ENCODE measurements at regions not wholly inside any gene's neighbourhood (a gene's known extent, or its start where the extent isn't known, plus 50 kb on each side); places are given as distances from the start of the nearest gene placed in this dataset.

DNA sequence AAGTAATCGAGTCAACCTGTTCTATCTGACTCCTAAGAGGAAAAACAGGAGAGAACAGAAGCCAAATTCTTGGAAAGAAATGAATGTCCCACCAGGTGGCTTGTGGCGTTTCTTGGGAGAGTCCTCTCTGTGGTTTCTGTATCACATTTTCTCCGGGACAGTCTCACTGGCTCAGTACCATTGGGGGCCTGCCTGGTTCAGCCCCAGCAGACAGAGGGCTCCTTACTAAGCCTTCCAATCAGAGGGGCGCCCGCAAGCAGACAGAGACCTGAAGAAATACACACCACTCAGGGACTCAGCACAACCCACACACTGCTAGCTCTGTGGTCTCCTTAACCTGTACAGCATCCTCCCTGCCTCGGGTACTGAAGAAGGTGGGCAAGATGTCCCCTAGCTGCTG lies 302.1 kb downstream of the TLE3 start:
- no peak for DNase-seq (ENCODE audit: low spot score)

DNA sequence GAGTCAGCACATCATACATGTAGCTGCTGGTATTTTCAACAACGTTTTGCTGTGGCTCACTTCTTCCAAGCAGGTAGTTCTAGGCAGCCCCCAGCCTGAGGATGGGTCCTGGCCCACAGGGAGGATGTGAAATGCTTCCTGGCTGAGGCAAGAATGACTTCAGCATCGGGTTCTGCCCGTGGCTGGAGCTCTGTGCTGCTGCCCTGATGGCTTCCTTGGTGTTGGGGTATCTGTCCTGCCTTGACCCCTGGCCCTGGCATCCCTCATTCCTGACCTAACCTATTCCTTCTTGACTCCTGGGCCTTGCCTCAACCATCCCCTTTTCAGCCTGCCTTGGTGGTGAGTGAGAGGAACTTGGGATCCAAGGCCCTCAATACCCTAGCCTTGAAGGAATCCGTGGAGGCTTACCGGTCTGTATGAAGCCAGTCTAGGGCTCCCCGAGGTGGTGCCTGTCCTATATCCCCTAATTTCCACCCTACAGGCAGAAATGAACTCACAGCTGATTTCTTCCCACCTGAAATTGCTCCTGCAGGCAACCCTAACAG lies 300.6 kb downstream of the TLE3 start:
- DNase-seq (ENCODE audit: low spot score): no peak

DNA sequence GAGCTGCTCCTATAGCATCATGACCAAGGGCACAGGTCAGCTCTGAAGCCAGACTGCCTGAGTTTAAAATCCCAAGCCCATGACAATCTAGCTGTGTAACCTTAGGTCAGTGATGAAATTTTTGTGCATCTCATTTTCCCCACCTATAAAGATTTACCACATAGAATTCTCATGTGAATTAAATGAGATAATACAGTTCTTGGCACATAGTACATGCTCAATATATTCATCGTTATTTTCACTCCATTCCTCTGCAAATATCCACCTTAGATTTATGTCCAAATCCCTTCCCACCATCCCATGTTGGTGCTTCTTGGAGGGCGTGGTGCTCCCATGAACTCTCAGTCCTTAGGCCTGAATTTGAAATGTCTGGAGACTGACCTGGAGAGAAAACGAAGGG lies 300.1 kb downstream of the TLE3 start:
- DNase-seq (ENCODE audit: low spot score): no peak

DNA sequence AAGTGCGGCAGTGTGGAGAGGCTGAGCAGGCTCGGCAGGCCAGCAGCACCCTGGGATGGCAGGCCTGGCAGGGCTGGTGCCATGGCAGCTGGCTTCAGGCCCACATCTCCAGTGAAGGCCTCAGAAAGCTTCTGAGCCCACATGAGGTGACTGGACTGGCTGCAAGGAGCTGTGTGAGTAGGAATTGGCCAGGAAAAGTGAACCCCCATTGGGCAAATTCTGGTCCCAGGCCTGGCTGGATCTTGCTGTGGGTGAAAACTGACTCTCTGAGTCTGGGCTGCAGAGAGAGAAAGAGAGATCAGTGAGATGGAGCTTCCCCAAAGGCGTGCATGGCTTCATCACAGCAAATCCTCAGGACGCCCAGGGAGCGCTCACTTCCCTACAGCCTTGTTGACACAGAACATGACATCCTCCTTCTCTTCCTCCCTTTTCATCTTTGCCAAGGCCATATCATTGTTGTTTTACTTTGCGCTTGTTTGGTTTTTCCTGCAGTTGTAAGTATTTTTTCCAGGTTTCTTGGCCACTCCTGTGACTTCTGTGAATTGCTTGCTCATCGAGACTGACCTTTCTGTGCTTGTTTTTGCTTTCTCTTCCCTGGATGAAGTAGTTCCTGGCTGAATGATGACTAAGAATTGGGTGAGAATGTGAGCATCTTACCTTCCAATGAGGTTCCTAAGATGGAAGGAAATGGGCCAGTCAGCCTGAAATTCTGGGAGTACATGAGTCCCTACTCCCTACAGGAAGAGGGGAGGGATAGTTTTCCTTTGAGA lies 299.1 kb downstream of the TLE3 start:
- no peak for DNase-seq (ENCODE audit: low spot score)

DNA sequence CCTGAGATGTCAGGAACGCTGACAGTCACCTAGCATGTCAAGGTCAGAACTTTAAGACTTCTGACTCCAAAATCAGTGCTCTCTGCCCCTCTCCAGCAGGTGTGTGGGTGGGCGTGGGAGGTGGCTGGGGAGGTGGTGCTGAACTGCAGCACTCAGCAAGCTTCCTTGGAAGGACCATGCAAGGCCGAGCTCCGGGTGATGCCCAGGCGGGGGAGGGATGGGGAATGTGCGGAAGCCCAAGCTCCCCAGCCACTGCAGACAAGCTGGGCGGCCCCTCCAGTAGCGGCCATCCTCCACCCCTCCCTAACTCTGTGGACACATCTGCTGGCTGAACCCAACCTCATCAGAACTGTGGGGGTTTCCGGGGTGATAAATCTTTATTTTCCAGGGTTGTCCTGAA lies 296.6 kb downstream of the TLE3 start:
- DNase-seq (ENCODE audit: low spot score): no peak

DNA sequence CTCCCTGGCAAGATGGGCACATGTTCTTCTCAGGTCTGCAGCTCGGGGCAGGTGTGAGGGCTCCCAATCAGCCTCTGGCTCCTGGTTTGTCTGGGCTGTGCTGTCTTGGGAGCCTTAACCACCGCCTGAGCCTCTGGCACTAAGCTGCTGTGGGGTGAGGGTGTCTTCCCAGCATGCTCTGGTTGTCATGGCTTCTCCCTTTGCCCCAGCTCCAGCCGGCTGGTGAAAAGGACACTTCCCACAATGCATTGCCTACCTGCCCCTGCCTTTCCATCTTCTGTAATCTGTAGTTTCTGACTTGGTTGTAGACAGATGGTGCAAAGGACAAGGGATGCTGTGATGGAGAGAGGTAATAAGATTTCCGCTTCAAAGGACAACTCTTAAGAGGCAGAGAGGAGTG lies 295.3 kb downstream of the TLE3 start:
- DNase-seq (ENCODE audit: low spot score): no peak

DNA sequence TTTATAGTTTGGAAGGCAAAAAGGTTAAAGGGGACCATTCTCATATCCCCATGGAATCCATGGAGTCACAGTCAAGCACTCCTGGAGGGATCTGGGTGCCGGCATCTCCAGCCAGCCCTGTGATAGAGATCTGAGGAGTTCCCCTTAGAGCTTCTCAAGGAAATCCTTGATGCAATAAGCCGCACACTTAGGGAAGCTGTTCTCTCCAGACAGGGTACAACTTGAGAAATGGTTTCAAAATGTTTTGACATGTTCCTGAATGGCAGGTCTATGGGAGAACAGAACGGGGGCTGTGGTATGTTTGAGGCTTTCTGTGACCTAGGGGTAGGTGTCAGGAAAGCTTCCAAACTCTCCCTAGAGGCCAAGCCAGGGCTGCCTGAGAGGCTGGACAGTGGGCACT lies 292.9 kb downstream of the TLE3 start:
- no peak for DNase-seq (ENCODE audit: low spot score)

DNA sequence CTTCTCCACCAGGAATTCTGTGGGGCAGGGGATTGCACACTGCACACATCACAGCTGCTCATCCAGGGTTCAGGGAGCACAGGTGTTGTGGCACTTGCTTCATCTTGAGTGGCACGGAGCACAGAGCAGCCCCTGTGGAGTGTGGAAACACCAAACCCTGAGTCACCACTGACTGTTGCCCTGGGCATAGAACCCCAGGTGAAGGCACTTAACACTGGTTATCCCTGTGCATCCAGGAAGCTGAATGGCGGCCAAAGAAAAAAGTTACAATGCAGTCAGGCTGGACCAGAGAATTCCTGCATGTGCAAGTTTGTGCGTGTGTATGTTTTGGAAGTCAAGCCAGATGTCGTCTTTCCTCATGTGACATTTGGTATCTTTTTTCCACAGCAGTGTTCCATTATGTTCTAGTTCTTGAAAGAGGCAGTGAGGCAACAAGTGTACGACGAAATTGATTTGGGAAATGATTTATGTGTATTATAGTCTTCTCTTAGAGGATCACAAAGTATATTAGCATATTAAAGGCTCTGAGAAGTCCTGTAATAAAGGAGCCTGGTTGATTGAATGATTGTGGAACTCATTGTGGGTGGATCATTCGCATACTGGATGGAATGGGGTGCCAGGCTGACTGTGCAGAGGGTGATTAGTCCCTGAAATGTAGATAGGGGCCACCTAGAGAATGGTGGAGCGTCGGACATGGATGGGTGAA lies 292.3 kb downstream of the TLE3 start:
- no peak for DNase-seq (ENCODE audit: low spot score)

DNA sequence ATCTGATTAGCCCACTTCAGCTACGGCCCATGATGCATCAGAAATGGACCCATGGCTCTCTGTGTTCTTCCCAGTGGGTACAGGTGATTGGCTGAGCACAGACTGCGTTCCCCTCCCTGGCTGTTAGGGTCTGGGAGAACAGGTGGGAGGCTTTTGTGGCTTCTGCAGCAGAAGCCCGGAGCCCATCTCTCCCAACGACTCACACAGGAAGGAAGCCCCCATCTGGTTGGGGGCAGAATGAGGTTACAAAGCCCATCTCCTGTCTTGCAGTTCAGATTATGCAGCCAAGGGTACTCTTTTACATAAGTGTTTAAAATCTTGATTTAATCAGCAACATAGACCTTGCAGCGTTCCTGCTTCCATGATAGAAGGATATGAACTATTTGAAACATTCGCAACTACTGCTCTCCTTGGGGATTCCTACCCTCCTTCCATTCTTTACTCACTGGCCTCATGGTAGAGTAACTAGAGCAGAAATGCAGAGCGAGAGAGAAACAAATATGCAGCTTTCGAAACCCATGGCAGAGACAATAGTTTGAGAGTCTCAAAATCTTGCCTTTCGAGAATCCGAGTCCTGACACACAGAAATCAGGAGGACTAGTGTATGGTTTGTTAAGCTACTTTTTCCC lies 291.3 kb downstream of the TLE3 start:
- DNase-seq (ENCODE audit: low spot score): no peak

DNA sequence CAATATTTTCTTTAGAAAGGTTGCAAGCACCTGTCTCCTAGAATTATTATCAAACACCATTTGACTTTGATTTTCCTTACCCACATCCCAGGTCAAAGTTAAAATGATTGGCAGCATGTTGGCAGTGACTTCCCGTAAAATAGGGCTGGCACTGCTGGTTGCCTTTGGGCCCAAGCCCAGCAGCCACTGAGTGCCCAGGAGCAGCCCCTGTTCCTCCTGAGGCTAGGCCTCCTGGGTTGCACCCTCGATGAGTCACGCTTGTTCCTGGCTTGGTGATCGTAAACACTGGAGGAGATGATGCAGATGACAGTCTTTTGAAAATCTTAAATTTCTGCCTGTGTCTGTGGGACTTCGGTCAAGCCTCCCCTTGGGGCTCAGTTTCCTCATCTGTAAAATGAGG lies 290.0 kb downstream of the TLE3 start:
- DNase-seq (ENCODE audit: low spot score): no peak

DNA sequence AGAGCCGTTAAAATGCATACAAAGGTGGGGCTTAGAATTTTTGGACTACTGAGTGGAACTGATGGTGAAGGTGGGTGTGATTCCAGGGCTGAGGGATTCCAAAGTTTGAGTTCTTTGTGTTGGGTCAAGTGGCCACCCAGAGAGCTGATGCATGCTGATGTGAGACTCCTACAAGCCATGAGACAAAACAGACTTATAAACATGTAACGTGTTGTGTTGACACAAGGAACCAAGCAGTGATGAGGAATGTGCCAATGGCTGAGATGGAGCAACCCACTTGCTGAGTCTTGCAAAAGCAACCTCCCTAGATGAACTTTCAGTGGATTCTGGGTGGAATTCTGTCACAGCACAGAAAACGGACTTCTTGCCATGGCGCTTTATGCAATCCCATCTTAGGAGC lies 289.0 kb downstream of the TLE3 start:
- no peak for DNase-seq (ENCODE audit: low spot score)

DNA sequence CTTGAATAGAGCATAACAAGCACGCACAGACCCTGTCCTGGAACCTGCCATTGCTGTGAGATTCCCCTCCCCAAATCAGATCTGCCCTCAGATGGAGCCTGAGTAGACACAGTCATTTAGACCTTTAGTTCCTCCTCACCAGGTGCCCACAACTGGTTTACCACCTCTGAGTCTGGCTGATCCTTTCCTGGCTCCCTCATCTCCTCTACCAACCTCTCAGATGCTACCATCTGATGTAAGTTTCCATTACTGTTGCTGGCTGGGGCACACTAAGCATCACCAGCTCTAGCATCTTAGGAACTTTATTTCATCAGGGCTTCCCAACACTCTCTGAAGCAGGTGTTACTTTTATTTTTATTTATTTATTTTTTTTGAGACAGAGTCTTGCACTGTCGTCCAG lies 288.3 kb downstream of the TLE3 start:
- DNase-seq (ENCODE audit: low spot score): no peak

DNA sequence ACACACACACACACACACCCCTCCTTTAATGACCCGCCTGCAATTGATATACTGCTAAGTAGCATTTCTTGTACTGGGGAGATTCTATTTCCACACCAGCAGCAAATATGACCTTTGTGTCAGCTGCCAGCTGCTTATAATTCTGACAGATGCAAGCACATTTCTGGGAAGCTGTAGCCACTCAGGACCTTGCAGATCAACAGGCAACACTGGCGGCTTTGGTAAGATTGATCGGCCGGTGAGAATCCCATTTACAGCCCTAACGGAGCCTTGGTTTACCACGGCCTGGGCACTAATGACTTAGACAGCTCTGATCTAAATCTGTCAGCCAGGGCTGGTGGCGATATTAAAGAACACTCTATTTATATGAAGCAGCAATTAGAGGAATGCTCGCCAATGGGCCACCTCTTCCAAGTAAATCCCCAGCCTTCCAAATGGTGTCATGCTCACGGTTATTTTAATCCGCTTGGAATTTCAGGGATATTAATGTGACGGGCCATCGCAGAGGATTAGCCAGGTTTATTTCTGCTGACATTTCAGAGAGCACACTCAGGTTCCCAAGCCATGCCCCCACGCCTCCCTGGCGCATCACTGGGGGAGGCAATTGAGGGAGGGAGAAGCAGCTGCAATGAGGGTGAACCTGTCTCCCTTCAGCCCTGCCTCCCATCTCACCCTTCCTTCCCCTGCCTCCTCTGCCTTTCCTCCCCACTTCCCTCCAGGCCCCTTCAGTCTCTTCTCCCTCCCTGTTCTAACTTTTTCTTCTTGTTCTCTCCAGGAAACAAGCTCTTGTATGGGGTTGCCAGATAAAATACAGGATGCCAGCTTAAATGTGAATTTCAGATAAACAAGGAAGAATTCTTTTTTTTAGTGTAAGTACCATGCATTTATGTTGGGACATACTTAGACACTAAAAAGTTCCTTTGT lies 287.0 kb downstream of the TLE3 start:
- no peak for DNase-seq (ENCODE audit: low spot score)

DNA sequence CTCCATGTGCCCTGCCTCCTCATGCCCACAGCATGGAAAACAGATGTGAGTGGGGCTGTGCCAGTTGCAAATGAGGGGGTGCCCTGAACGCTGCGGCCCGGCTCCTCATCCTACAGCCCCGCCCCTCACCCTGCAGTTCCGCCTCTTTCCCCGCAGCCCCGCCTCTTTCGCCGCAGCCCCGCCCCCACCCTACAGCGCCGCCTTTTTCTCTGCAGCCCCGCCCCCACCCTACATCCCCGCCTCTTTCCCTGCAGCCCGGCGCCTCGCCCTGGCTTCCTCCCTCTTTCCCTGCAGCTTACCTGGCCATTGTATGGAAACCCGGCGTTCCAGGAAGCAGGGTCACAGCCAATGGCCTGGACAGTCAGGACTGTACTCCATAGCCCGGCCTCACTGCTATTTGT lies 284.9 kb downstream of the TLE3 start:
- no peak for DNase-seq (ENCODE audit: low spot score)

DNA sequence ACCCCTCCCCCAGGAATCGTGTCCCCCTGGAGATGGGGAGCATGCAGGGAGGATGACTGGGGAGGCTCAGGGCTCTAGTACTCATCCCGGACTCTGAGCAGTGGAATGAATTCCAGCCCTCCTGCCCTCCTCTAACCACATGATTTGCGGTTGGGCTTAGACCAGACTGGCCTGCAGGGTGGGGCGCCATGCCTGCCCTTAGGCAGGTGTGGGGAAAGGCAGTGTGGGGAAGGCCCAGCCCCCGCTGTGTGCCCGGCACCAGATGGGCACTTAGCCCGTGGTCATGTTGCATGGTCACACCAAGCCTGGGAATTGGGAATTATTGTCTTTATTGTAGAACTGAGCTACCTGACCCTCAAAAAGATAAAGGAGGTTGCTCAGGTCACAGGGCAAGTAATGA lies 283.8 kb downstream of the TLE3 start:
- no peak for DNase-seq (ENCODE audit: low spot score)

DNA sequence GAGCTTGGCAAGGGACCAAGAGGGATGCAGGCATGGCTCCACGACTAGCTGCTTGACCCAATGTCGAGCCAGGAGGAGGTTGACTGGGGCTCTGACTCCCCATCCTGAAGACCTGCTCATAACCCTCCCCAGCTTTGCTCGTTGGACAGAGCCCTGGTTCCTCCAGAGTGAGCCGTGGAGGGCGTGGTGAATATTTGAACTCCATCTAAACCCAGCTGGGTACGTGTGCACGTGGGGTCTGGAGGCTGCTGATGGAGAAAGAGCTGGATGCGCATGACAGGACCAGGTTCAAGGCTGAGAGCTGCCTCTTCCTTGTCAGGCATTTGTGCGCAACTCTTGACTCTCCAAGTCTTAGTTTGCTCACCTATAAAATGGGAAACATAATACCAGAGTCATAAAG lies 282.8 kb downstream of the TLE3 start:
- DNase-seq (ENCODE audit: low spot score): no peak

DNA sequence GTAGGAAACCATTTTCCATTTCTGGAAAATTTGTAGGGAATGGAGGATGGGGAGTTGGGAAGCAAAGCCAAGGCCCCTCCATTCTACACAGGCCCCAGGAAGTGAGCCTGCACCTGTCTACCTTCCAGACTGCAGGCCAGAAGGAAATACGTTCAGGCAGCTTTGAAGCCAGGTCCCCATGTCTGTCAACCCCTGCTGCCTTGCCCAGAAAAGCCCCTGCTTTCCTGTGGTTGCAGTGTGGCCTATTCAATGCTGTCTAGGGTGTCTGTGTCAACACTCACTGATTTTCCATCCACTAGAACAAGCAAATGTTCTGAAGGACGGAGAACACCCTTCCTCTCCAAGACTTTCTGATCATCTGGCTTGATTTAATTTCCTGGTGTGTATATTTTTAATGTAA lies 281.9 kb downstream of the TLE3 start:
- DNase-seq (ENCODE audit: low spot score): no peak

DNA sequence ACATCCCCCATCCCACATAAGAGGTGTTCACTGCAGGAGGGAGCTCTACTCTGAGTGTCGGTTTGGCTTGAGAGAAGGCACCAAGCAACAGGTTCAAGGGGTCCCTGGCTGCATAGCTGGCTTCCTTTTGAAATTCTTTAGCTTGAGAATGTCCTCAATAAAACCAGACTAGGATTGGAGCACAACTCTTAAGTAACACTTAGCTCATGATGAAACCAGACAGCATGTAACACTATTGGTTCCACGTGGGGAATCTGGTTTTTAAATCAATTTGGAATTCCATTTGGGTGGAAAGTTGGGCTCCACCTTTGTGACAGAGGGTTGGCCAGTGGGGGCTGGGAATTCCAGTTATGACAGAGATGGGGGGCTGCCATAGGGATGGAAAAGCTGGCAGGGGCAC lies 281.2 kb downstream of the TLE3 start:
- no peak for DNase-seq (ENCODE audit: low spot score)

DNA sequence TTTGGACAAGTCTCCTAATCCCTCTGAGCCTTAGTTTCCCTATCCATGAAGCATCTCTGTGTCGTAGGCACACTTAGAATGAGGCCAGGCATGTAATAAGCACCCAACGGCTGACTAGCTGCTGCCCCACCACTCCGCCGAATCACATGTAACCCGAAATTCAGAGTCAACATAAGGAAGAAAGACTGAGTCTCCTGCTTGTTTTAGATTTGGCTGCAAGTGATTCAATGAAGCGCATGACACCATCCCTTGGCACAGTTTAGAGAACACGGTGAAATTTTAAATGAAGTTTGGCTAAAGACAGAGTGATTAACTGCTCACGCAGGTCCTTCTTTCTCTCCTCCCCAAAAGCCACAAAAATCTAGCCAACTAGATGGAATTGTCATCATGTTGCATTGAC lies 279.2 kb downstream of the TLE3 start:
- no peak for DNase-seq (ENCODE audit: low spot score)

DNA sequence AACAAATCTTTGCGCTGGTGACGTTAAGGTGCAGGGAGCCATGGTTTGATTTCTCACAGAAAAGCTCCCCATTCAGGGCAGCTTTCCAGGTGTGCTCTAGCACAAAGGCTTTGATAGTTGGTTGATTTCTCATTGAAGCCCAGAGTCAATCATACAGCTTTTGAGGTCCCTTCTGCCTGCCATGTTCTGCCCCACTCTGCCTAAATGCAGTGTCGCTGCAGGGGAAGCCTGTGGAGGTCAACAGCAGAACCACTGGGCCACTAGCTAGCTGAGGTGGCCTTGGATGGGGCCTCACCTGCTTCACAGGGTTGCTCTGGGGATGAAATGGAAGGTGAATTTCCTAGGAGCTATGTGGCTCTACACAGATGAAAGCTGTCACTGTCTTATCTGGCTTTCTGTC lies 278.3 kb downstream of the TLE3 start:
- DNase-seq (ENCODE audit: low spot score): no peak

DNA sequence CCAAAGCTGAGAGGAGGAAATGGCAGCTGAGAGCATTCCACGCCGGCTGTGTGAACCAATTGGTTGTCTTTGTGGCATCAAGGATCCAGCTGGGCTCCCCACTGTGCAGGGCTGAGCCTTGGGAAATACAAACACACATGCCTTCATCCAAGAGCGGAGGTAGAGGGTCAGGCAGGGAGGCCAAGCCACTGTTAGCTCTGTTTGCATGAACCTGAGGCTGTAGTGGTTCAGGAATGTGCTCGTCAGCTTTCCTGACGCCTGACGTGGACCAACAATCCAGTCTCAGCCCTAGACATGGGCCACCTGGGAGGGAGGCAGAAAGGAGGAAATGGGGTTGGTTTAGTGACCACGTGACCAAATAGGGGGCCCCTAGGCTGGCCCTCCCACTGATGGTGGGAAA lies 276.9 kb downstream of the TLE3 start:
- DNase-seq (ENCODE audit: low spot score): no peak

DNA sequence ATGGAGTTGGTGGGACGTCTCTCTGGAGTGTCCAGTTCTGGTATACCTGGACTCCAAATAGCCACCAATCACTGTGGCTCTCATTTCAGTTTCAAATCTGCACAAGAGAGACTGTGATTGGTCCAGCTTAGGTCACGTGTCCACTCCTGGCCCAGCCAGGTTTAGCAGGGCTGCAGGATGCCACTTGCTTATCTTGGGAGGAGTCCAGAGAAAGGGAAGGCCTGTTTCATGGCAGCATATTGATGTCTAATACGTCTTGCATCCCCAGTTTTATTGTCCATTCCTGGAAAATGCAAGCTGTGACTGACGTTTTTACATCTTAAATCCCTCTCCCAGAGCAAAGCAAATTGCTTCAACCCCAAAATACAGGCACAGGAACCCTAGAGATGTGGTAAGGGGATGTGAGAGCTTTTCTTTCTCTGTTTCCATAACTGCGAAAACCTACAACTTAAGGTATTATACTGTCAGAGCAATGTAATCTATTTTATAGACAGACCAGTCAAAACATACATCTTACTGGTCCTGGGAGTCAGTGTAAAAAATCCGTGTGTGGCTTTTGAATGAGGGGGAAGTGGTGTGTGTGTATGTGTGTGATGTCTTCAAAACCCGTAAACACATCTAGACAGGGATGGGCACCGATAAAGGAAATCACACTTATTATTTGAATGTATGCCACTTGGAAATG lies 274.4 kb downstream of the TLE3 start:
- no peak for DNase-seq (ENCODE audit: low spot score)
